GM21786 (cell line): ENCODE measurements at regions not wholly inside any gene's neighbourhood (a gene's known extent, or its start where the extent isn't known, plus 50 kb on each side); places are given as distances from the start of the nearest gene placed in this dataset.

Source experiments
- ATAC-seq: cut with Tn5 transposase; IDR thresholded peaks from one replicate; pipeline ENCODE4 v1.9.1; 2021; ENCODE audit not compliant: unreplicated experiment

DNA sequence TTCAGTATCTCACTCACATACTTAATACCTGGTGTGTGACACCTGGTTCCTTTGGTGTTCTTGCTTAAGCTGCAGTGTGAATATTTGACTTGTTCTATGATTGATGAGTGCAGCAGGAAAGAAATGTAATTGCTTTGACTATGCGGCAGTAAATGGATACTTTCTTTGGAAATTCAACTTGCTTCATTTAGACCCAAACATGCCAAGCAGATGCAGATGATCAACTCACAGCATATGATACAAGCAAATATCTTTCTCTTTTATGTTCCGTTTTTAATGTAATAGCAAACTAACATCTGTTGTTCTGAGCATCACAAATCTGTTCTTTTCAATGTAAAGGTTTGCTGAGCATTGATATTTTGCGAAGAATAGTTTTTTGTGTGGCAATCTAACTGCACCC lies 549.5 kb downstream of the C4orf33 start:
- ATAC-seq: no peak

GRCh38 chr4:129668092-129668491 lies 572.1 kb downstream of the C4orf33 start:
- no peak for ATAC-seq

DNA sequence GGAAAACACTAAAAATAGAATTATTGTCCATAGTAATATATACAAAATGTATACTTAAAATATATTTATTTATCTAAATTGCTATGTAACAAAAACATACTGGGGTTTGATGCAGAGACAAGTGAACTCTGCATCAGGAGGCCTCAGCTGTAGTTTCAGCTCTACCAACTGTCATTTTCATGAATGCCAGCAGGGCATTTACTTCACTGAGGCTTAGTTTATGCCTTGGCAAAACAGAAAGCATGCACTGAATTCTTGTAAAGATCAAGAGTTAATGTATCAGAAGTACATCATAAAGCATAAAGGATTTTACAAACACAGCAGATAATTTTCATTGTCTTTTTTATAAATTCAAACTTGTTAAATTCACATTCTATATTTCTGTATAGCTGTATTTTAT lies 577.0 kb downstream of the C4orf33 start:
- no peak for ATAC-seq

DNA sequence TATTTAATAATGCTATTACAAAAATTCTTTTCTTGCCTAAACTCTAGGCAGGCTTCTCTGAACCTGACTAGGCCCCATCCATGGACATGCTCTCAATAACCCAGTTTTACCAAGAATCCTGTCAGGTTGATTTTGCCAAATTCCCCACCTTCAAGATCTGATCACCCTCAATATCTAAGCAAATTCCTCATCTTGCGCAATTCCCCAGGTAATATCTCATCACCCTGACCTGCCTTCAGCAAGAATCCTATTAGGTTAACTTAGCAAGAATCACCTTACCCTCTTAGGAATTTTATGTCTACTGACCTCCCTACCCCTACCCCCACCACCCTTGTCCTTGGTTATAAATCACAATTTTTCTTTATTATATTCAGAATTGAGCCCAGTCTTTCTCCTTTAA lies 579.1 kb downstream of the C4orf33 start:
- ATAC-seq: no peak

DNA sequence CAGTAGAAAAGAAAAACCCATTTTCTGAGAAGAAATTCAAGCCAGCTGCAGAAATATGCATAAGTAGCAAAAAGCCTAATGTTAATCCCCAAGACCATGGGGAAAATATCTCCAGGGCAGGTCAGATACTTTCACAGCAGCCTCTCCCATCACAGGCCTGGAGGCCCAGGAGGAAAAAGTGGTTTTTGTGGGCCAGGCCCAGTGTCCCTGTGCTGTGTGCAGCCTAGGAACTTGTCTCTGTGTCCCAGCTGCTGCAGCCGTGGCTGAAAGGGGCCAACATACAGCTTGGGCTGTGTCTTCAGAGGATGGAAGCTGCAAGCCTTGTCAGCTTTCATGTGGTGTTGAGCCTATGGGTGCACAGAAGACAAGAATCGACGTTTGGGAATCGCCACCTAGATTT lies 581.0 kb downstream of the C4orf33 start:
- no peak for ATAC-seq

- ATAC-seq: no peak
Measured at GRCh38 chr4:129682586-129682985, 586.6 kb downstream of the C4orf33 start.

- ATAC-seq: no peak
Measured at GRCh38 chr4:129707949-129708348, 612.0 kb downstream of the C4orf33 start.

DNA sequence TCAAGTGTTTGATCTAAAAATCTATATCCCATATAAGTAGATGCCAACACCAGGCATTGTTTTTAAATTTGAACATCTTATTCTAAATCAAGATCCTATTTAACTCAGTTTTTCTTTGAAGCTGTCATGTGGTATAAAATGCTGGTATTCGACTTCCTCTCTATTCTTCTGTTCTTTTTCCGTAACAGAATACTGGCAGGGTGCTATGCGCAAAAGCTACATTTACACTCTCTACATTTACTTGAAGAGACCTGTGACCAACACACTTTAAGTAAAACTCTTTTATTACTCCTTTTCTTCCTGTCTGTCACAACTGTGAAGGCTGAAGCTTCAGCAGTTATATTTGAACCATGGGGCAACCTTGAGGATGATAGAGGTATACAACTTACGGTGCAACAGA lies 612.8 kb downstream of the C4orf33 start:
- ATAC-seq: no peak

DNA sequence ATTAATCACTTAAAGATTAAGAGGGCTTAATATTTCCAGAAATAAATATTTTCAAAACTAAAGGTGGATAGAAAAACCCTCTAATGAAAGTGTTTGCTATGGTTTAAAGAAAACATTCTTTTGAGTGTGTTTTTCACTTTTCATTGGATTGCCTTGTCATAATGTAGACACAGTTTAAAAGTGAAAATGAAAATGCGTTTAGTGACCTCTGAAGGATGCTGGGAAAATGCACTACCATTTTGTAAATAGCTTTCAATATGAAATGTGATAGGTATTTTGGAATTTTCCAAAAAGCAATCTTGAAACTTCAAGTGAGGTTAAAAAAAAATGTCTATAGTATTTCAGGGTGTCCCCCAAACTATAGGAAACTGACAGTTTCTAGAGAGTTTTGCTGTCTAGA lies 642.2 kb downstream of the C4orf33 start:
- no peak for ATAC-seq

- no peak for ATAC-seq
Measured at GRCh38 chr4:129747756-129748155, 651.8 kb downstream of the C4orf33 start.

DNA sequence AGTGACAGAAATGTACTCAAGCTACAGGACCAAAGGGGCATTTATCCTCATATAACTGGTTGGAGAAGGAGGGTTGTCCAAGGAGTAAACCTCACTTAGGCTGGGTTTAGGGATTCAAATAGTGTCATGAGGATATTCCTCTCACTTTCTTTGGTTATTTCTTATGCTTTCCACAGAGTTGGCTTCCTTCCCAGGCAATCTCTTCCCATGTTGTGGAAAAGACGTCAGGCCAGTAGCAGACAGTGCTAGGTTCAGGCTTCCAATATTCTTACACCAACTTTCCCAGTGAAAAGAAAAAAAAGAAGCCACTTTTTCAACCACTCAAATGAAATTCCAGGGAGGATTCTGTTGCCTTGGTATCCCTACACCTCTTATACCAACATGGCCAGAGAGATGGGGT lies 653.0 kb downstream of the C4orf33 start:
- ATAC-seq: no peak

GRCh38 chr4:129751646-129752045 lies 655.7 kb downstream of the C4orf33 start:
- ATAC-seq: no peak

DNA sequence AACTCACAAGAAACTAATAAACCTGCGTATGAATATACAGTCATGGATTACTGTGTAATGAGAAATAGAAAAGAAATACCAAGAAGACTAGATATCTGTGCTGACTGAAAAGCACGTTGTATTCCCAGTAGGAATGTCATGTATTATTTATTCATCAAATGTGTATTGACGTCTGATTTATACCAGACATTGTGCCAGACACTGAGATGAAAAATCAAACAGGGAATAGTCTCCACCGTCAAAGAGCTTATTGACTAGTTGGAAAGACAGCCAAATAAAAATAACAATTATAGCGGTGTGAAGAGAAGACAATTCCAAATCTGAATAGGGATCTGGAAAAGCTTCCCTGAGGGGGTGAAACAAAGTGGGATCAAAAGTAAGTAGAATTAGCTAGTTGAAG lies 687.6 kb downstream of the C4orf33 start:
- ATAC-seq: no peak

DNA sequence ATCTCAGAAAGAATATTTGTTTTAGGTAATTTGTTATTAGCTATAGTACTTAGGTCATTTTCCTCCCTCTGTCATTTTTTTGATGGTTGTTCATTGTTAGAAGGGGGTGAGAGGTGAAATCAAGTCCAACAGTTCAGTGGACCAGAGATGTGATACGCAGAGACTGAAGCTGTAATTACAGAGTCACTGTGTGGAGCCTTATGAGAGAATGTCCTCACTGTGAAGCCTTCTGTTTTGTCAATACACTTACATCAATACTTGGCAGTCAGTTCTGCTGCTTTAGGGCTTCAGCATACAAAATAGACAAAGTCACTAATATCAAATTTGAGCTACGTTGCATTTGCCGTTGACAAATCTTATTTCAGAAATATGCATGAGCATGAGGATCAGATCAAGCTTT lies 692.5 kb downstream of the C4orf33 start:
- ATAC-seq: no peak

DNA sequence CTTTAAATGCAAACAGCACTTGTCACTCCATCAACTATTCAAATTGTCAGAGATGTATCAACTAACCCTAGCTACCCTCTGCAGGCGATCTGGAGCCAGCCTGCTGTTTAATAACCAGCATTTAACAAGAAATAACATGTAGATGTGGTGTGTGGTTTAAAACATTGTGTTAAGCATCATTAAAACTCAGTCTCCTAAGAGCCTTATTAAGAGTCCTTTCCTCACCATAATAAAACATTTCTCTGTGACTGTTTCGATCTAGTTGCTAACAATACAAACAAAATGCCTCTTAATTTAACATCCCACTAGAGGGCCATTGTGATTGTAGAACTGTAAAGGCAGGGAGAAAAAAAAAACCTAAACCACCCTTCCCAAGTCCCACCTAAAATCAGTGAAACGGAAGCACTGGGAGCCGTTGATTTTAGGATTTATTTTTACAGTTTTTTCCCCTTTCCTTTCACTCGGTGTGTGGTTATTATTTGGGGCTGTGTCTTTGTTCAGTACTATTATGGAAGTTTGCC lies 708.6 kb downstream of the C4orf33 start:
- ATAC-seq: no peak

DNA sequence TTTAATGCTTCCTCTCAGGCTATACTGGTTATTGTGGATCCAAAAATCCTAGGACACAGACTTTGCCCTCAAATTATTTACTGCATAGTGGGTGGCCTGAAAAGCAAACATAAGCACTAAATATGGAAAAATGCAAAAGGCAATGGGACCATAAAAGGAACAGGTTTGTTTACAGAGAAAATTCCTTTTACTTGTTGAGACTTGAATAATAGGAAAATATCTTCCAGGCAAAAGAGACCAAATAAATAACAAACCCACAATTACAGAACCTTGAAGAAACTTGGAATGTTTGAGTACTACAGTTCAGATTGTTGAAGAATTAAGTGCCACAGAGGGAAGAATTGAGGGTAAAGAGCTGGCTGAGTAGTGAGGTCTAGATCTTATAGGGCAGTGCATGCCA lies 711.0 kb downstream of the C4orf33 start:
- no peak for ATAC-seq

GRCh38 chr4:129808242-129808641 lies 712.3 kb downstream of the C4orf33 start:
- no peak for ATAC-seq

DNA sequence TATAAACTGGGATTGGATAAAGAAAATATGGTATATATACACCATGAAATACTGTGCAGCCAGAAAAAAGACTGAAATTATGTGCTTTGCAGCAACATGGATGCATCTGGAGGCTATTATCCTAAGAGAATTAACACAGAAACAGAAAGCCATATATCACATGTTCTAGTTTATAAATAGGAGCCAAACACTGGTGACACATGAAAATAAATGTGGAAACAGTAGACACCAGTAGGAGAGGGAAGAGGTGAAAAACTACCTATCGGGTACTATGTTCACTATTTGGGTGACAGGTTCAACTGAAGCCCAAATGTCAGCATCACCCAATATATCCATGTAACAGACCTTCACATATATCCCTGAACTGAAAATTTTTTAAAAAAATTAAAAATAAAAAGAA lies 725.1 kb downstream of the C4orf33 start:
- no peak for ATAC-seq

GRCh38 chr4:129821963-129822362 lies 726.0 kb downstream of the C4orf33 start:
- no peak for ATAC-seq

DNA sequence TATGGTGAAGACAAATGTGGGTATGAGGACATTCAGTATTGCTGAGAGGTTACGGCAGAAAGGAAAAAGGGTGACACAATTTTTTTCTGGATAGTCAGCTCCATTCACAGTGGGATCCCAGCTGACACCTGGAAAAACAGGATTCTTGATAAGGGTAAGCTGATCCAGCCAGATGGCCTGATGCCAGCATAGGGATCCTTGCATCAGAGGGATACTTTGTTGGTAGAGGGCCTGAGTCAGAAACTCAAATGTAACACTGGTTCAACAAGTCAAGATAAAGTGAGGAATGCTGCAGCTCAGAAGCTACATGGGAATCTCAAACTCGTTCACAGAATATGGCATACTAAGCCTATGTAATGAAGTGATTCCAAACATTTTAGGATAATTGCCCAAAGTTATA lies 726.7 kb downstream of the C4orf33 start:
- ATAC-seq: no peak

GRCh38 chr4:129823105-129823504 lies 727.2 kb downstream of the C4orf33 start:
- no peak for ATAC-seq

DNA sequence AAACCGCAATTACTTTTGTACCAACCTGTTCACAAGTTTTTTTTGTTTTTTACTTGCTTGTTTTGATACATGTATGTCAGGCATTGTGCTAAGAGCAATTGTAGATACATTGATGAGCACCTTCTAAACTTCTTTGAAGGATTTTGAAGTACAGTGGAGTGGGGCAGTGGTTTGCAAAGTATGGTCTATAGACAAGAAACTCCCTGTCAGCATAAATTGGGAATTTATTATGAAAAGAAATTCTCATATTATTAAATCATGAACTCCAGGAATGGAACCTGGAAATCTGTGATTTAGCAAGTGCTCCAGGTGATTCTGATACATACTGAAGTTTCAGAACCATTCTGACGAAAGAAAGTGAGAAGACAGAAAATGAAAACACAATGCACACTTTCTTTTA lies 733.4 kb downstream of the C4orf33 start:
- ATAC-seq: no peak

DNA sequence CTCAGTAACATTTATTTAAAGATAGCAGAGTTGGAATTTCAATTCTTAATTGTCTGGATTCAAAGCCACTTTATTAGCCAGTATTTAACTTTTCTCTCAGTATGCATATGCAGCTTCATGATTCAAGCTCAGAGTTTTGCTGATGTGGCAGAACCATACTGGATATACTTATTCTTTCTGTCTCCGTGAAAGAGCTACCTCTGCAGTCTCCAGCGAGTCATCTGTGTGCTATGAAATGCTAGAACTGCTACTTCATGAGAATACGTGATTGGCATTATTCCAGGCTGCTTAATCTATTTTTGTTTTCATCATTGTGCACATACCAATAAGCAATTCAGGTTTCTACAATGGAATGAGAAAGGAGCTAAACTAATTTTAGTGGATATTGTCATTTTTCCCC lies 743.7 kb downstream of the C4orf33 start:
- no peak for ATAC-seq

GRCh38 chr4:129842096-129842495 lies 746.1 kb downstream of the C4orf33 start:
- no peak for ATAC-seq
